Activated T-cell treated with anti-CD3 and anti-CD28 coated beads for 1 hour (primary cell): ENCODE measurements at regions not wholly inside any gene's neighbourhood (a gene's known extent, or its start where the extent isn't known, plus 50 kb on each side); places are given as distances from the start of the nearest gene placed in this dataset.

Experiments
- DNase-seq: peaks from one replicate; pipeline ENCODE4 v3.0.0-alpha.2; 2020; ENCODE audit warnings: low read depth

DNA sequence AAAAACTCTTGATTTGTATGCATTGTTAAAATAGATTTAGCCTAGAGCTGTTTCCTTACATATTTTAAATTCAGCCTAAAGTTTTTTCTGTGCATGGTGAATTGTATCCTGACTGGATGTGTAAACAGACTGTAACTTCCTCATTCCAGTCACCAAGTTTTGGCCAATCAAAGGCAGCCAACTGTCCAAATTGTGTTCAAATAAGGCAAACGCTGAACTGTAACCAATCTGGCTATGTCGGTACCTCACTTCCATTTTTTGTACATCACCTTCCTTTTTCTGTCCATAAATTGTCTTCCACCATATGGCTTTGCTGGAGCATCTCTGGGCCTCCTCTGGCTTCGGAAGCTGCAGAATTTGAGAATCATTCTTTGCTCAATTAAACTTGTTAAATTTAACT is 1921.9 kb upstream of the SEL1L start:
- DNase-seq = no peak

DNA sequence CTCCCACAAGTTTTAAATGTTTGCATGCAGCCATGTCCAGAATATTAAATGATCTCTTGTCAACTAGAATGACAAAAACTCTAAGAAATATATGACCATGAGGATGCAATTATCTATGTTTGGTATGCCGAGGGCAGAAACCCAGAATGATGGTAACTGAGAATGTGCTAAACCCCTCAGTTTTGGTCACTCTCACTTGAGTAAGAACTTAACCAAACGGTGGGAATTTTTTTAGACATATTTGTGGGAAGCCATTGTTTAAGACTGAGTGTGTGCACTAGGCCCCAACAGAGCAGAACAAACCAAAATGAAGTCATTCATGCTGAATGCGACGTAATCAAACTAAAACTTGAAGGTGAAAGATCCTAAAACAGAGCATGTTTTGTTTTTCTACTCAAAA is 1927.9 kb upstream of the SEL1L start:
- DNase-seq = no peak

DNA sequence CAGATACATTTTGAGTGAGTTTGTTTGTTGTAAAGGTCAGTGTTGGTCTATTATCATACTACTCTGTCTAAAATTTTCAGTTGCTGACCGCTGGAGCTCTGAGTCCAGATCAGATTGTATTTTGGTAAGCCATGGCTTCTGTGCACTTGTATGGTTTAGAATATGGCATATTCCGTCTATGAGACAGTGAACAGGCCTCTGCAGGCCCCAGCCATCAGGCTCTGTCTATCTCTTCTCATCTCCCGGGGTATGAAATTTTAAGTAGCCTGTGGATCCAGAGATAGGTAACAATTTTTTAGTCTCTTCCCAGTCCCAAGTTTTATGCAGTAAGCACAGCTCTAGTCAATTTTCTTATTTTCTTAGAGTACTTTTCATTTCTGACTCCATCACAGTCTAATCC is 1929.1 kb upstream of the SEL1L start:
- DNase-seq = no peak

DNA sequence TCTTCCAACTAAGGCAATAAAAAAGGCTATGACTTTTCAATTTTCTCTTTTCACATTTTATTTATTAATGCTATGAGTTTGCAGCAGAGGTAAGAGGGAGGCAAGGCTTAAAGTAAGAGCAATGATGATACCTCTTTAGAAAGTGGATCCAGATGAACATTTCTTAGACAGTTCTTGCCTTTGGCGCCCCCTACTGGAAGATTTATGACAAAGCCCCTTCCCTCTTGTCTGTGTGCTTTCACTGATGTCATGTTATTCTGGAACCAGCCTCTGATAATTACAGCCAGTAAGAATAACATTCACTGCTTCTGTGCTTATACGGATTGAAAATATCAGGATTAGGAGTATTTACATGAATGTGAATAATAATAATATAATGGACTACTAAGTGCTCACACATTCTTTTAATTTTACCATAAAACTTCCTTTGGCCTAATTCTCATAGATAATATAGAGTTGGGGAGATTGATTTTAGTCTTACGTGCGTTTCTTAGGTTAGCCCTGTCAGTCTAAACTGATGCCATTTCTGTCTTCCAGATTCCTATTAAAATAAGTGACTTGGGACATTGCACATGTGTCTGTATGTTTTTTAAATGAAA is 1929.9 kb upstream of the SEL1L start:
- no peak for DNase-seq

DNA sequence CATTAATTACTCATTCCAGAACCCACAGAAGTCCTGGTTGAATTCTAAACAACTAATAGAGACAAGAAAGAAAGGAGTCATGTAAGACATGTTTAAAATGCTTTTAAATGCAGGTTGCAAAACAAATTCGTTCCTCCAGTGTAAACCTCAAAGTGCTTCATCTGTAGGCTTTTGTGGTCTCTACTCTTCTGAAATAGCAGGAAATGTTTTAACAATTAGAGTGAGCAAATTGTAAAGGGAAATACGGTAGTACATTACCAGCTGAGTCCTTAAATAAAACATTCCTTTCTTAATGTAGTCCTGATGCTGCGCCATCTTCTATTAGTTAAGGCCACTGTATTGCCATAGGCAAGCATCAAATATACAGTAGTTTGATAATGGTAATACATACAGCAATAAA is 1934.2 kb upstream of the SEL1L start:
- DNase-seq = no peak

DNA sequence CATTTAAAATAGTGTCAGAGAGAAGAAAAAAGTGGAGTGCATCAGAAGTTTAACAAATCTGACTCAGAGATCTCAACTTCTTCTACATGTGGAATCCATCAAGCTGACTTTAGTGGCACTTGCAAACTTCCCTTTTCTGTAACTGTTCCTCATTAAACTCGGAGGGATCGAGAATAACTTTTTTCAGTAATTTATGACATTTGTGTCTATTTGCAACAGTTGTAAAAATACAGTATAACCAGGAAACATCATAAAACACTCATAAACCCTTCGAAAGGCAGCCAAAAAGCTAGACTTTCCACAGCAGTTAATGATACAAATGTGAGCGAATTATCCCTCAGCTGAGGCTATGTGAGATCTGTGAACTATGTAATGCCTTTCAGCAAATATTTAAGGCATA is 1936.8 kb upstream of the SEL1L start:
- DNase-seq = no peak

DNA sequence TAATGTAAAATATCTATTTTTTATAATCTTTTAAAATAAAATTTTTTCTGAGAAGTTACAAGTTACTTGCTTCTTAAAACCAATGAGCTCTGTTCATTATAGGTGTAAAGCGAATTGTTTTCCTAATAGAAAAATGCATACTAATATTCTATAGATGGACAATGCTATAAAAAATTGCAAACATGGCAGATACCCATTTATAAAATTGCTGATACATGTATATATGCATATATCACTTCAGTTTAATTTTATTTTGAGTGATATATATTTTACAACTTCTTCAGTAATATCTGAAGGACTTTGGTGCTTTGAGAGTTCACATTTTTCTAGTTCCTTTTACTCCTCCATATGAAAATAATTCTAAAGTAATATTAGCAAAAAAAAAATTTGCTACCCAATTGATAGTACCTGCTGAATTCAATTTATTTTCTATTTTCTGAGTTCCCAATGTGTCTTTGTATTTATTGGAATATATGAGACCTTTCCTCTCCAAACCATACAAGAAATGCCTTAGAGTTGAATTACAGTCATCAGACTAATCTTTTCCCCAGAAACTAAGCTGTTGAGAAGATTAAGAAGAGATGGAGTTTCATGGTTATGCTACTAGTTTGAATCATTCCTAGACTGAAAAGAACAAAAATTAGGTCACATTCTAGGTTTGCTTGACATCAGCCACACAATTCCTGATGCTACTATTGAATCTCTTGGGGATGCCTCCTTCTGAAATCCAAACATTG is 1937.5 kb upstream of the SEL1L start:
- DNase-seq = no peak

DNA sequence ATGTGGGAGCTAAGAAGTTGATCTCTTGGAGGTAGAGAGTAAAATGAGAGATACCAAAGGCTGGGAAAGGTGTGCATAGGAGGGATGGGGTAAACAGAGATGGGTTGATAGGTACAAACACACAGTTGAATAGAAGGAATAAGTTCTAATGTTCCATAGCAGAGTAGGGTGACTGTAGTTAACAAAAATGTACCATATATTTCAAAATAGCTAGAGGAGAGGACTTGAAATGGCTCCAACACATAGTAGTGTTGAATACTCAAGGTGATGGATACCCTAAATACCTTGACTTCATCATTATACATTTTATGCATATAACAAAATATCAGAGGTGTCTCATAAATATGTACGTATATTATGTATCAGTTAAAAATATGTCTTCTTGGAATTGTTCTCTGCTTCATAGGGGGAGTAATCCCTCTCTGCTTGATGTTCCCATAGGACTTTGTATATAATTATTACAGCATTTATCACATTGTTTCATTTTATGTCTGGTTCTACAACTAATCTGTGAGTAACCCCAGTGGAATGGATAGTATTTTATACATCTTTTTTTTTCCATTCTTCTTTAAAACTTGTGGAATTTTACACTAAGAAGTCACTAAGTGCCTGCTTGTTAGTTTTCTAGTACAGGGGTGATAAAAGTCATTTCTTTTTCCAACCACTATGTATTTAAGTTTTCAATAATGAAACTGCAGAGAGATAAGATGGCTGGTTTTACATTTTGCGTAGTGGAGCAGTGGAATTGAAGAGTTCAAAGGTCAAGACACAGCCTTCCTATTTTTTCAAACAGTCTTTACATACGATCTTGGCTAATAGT is 1940.0 kb upstream of the SEL1L start:
- DNase-seq = no peak

DNA sequence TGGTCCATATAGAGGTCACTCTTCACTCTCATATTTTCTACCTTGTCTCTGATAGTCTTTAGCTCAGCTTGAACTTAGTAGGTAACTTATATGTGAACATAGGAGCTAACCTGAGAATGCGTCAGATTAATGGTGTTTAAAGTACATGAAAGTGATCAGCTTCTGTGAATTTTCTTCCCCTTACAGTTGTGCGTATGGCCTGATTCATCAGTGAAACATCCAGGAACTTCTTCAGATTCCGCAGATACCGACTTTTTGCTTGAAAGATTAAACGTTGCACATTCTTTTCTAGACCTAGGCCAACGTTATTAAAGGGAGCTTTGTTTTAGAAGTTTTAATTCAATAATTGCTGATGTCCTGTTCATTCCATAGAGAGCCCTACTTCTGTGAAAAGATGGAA is 1945.1 kb upstream of the SEL1L start:
- no peak for DNase-seq

DNA sequence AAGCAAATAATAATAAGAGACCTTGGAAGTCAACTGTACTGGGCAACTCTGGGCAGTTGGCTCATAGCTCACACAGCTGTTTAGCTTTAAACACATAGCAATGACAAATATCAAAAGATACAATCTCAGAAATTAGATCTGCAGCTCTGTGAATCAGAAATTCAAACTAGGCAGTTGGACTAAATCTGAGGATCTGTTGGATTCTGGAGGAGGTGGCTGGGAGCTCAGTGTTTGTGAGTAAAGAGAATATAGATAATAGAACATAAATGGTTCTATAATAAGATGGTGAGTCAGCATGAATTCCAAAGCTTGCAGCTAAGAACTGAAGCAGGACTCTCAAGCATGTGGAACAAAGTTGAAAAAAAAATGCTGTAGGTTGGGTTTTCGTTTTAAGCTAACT is 1949.4 kb upstream of the SEL1L start:
- no peak for DNase-seq

DNA sequence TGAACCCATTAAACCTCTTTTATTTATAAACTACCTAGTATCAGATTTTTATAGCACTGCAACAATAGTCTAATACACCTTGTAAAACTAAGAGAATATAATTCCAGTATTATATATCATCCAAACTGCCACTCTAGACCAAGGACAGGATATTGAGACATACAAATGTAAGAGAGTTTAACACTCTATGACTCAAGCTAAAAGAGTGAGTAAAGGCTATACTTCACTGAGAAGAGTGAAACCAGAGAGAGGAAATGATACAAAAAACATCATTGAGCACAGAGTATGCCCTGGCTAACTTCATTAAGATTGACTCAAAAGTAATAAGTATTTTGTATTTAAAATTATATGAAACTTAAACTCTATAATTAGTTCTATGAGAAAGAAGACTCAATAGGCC is 1951.9 kb upstream of the SEL1L start:
- no peak for DNase-seq

DNA sequence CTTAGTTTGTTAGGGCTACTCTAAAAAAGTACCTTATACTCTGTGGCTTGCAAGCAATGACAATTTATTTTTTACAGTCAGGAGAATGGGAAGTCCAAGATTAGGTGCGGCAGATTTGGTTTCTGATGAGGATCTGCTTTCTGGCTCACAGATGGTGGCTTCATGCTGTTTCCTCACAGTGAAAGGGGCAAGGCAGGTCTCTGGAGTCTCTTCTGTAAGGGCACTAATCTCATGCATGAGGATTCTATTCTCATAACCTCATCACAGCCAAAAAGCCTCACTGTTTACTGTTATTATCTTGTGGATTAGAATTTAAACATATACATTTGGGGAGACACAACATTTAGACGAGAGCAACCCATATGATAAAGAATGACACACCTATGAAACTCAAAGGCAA is 1957.4 kb upstream of the SEL1L start:
- no peak for DNase-seq

DNA sequence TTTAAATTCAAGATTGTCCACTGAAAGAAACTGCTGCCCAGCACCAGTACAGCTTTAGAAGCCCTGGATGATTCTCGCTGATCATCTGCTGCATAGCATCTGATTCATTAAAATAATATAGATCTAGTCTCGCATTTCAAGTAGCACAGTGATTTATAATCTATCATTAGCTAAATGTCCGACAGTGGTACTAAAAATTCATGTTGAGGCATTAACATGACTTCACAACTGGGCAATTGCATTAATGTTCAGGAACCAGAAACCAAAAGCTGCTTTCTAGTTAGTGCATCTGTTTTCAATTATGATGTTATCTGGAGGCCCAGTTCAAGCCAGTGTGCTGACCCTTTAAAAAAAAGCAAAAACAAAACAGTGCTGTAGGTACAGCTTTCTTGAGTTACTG is 1987.2 kb upstream of the SEL1L start:
- no peak for DNase-seq

DNA sequence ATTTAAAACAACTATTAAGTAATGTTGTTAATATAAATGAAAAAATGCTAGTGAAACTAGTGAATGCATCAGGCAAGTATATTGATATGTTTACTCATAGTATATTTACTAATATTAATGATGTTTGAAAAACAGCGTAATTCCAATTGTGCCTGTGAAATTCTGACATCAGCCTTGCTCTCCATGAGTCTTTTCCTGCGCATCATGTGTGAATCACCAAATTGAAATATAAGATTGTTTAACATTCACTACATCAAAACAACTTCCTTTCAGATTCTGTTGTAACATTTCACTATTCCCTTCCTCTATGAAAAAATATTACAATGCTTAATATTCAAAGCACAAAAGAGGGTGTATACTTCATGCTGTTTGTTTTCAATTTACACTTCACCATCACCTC is 1995.9 kb upstream of the SEL1L start:
- no peak for DNase-seq

DNA sequence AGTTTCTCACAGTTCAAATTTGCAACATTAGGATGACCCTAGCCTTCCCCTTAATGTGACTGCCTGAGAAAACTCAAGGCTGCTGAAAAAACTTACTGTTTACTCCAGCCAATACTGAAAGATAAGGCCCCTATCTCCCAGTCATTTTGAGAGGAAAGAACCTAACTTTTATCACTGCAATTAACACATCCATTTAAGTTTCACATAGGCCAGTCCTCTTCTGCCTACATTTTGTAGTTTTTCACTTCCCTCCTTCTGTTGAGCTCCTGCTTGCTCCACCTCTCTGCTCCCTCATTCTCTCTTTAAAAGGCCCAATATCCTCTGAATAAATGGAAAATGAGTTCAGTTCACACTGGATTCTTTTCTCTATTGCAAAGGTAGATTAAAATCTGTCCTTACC is 1996.2 kb upstream of the FLRT2 start:
- DNase-seq = no peak

DNA sequence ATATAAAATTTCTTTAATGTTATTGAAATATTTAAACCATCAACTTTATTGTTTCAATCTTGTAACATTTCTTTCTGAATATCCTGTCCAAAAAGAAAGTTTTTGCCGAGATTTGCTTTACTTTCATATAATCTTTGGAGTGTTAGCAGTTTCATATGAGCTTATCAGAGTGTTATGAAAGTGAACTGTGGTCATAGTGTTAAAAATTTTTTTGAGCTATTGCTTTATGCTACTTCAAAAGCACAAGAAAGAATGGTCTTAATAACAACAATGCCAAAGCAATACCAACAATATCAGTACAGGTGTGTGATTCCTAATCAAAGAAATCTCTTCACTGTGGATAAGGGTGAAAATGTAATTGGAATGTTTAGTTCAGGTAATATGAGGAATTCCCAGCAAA is 1994.9 kb upstream of the FLRT2 start:
- no peak for DNase-seq

DNA sequence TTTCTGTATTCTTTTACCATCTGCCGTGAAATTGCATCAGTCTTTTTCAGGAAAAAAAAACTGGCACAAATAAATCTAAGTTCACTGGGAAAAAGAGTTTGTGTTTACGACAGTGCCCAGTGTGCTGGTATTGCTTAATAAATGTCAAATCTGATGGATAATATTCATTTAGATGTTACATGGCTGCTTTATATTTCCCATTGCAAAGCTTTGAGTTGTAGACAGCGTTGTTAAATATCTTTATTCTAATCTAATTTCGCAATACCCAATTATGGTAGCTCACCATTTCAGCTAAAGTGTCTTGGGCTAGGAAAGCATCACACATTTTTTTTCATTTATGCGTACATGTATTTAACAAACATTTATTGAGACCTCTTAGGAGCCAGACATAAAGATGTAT is 1994.5 kb upstream of the FLRT2 start:
- no peak for DNase-seq

DNA sequence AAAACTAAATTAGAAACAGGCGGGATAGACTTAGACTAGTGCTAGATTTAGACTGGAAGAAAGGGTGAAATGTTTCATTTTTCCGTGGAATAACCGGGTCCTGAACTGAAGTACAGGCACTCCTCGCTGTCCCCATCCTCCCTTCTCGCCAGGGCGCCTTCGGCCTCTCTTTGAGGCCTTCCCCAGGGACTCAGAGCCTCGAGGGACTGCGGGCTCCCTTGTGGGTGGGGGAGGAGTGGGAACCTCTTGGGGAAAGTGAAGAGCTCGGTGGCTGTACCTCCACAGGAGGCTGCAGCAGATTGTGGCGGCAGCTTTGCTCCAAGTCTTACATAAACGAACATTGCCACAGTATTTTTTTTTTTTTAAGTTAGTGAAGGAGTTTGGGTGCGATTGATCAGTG is 1988.8 kb upstream of the FLRT2 start:
- no peak for DNase-seq

DNA sequence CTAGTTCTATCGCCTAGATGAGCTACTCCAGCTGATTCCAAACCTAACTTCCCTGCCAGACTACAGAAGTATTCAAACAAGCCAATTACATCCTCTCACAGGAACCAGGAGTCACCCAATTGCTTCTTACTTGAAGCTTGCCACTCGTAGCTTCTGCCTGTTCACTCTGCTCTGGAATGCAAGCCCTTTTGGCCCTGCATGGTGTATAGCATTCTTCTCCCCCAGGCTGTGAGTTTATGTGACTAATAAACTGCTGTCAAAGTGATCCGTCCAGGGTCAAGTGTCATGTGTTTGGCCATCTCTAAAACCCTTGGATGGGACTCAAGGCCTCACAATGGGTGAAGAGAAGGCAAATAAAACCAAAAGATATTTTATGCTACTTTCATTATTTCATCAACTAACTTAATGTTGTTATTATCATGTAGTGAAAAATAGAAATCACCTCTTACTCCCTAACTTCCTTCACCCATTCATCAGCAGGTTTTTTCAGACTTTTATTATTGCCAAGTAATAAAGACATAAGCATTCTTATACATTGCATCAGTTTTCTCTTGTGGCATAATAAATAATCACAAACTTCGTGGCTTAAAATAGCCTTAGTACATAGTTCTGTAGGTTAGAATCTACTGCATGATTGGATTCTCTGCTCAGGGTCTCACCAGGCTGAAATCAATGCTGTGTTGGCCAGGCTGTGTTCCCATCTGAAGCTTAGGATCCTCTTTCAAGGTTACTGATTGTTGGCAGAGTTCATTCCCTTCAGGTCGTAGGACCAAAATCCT is 1981.7 kb upstream of the FLRT2 start:
- DNase-seq = no peak

DNA sequence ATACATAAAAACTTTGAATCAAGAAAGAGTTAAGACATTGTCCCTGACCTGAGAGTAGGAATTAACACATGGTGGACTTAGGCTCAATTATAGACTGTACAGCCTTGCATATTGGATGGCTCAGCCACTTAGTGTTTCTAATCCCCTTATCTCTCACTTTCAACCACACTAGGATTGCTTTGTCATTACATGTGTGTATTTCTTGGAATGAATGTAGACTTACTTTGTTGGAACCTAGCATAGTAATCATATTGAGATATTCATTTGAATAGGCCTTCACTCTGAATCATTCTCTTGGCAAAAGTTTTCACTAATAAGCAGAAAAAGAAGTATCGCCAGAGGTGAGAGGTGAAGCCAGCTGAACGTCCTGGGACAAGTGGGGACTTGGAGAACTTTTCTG is 1973.9 kb upstream of the FLRT2 start:
- no peak for DNase-seq

DNA sequence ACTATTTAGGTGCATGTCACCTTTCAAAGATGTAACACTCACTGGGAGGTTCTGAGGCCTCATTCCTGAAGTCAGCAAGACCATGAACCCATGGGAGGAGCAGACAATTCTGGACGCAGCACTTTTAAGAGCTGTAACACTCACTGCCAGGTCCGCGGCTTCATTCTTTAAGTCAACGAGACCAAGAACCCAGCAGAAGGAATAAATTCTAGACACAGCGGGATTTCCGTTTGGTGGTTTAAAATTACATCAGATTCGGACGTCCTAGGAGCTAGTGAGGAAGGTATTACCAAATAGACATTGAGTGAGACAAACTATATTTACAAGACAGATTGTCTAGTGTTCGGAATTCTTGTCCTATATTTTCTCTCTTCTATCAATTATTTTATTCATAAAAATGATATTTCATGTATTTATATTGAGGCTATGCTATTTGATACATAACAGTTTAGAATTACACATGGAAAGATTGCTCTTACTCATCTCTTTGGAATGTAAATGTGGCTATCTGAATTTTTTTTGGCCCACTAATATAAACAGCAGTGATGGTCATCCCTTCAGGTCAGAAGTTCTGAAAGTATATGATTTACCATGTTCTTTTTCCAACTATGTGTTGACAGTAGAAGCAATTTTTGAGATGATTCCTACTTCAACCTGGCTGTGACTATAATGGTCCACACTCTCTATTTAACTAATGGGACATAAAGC is 1973.0 kb upstream of the FLRT2 start:
- DNase-seq = no peak

DNA sequence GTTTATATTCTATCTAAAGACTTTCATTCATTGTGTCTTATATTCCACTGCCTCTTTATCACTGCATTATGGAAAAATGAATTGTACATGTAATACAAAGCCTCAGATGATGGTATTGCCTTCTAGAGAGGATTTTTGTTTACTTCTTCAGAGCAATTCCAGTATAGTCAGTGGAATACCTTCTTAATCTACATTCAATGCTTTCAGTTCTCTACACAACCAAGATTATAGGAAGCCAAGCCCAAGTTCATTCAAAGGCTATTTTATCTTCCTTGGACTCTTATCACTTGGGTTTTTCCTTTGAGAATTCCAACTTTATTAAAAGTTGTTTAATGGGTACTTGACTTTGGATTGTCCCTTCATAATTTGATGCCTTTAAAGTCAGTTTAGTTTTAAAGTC is 1971.0 kb upstream of the FLRT2 start:
- DNase-seq = no peak
